Spleen (tissue), 11 donors: ENCODE measurements at regions not wholly inside any gene's neighbourhood (a gene's known extent, or its start where the extent isn't known, plus 50 kb on each side); places are given as distances from the start of the nearest gene placed in this dataset.
"Not testable (repeated sequence)": the region's sequence is repeated elsewhere in the genome, so short reads cannot be mapped to it uniquely, and the experiment has no call there.

Experiments
- DNase-seq: peaks from one replicate; pipeline ENCODE4 v3.0.0-alpha.2; 2020
- H3K27ac ChIP-seq, 8 donors: fragments of 200-600 bp; sonication (generic) in 7 of 8; 1 replicate in 4 of 8; 2 replicates in 4 of 8; pipeline versions ENCODE4 v1.5.0 to v1.8.0; 2016 to 2021; ENCODE audit warnings: inconsistent platforms in 4 of 8, mild to moderate bottlenecking in 4 of 8, moderate library complexity in 1 of 8
- H3K27me3 ChIP-seq, 7 donors: fragments of 200-600 bp; sonication (generic) in 6 of 7; replicated peaks in 1 of 7; 1 replicate in 4 of 7; 2 replicates in 3 of 7; pipeline versions ENCODE4 v1.5.0 to v1.8.0; 2016 to 2021; ENCODE audit warnings: inconsistent platforms in 3 of 7, mild to moderate bottlenecking in 1 of 7
- H3K36me3 ChIP-seq, 6 donors: fragments of 200-600 bp; sonication (generic) in 5 of 6; 1 replicate in 4 of 6; 2 replicates in 2 of 6; pipeline versions ENCODE4 v1.5.0 to v1.8.0; 2016 to 2021; ENCODE audit warnings: inconsistent platforms in 2 of 6
- H3K4me1 ChIP-seq, 6 donors: fragments of 200-600 bp; sonication (generic) in 5 of 6; 1 replicate in 3 of 6; 2 replicates in 3 of 6; pipeline versions ENCODE4 v1.5.0 to v1.8.0; 2016 to 2021; ENCODE audit warnings: inconsistent platforms in 3 of 6
- H3K4me3 ChIP-seq, 8 donors: fragments of 200-600 bp; sonication (generic) in 7 of 8; 1 replicate in 4 of 8; 2 replicates in 4 of 8; pipeline versions ENCODE4 v1.5.0 to v1.8.0; 2016 to 2021; ENCODE audit warnings: inconsistent platforms in 4 of 8, mild to moderate bottlenecking in 4 of 8, moderate library complexity in 2 of 8
- H3K9me3 ChIP-seq, 8 donors: fragments of 200-600 bp; sonication (generic) in 7 of 8; 1 replicate in 4 of 8; 2 replicates in 4 of 8; pipeline versions ENCODE4 v1.5.0 to v1.8.0; 2016 to 2021; ENCODE audit warnings: inconsistent platforms in 4 of 8
- POLR2A ChIP-seq, 3 donors: fragments of 450-650 bp; IDR thresholded peaks; one replicate each; pipeline ENCODE4 v1.5.1; 2017; ENCODE audit warnings: antibody characterized with exemption in 3 of 3, mild to moderate bottlenecking in 1 of 3
- POLR2AphosphoS5 ChIP-seq, 3 donors: sonication (generic); formaldehyde crosslinking; IDR thresholded peaks; one replicate each; pipeline ENCODE4 v1.5.1; 2017; ENCODE audit warnings: antibody characterized with exemption in 3 of 3
- WGBS, 5 donors: extraction: QIAGEN DNeasy Blood & Tissue Kit in 3 of 5; methylation state at CpG; one replicate each; pipeline versions ENCODE4 v1.1.5 to v1.1.7; 2013 to 2018; 5-methylcytosine and 5-hydroxymethylcytosine counted together
- intact Hi-C: fragments of 100-400 bp; cut with DNase I; formaldehyde crosslinking; loops from one replicate; pipeline ENCODE4 v1.15.0; 2023; ENCODE audit warnings: low total_unique reads
- TF ChIP-seq, protein P1 (sequence below), 11 experiments: fragments of 200-600 bp in 7 of 11; fragments of 450-650 bp in 4 of 11; sonication (generic) in 4 of 11; IDR thresholded peaks in 8 of 11; conservative IDR thresholded peaks in 3 of 11; 1 replicate in 7 of 11; 2 replicates in 4 of 11; pipeline versions ENCODE4 v1.4.0 to v1.8.0; 2016 to 2021; ENCODE audit warnings: antibody characterized with exemption in 11 of 11, inconsistent platforms in 4 of 11, mild to moderate bottlenecking in 1 of 11
- donor health status: healthy with polysubstance abuse.
- donor health status: DM: no; HTN: no; CAD: no; lungs with moderate emphysema.
- donor health status: DM: no; HTN: no; CAD: no.
- donor health status: Bipolar disorder and iron deficiency.
- donor health status: healthy.
- donor health status: DM: no; HTN: no; CAD: no.
- donor health status: DM: yes; HTN: yes; CAD: no.

DNA sequence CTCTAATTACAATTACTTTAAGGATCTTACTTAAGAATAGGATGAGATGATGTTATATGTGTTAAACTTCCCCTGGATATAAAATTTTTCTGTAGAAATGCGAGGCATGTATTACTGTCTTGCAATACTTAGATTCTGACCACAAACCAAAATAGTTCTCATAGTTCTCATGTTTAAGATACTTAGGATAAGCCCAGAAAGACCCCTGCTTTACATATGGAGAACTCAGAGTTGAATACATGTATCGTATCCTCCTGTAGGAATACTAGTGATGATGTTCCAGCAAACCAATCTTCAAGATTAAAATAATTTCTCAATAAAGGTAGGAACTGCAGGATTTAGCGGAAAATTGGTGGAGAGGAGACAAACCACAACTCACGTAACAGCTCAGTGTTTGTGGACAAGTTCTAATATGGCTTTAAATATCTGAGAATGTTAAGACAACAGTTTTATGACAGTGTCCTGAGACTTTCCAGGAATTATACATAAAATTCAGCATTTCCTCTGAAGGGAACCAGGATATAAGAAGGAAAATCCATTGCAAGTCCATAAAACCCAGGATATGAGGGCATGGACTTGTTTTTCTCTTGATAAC, 114.7 kb upstream of the CRY1 start:
- WGBS, 5 donors, result 67 to 91% (median 81%) methylated on average over 4 of the region's 4 CpGs
- intact Hi-C loops, result no loop called here
- Histone ChIP-seq H3K27me3 (peaks cover 0 to 4% (median 0%) of the 10 kb centered on the region in 7 donors), H3K4me1 (no peaks in the 10 kb centered on the region), H3K4me3 (no peak overlapping the region), H3K9me3 (peaks cover 0 to 9% (median 2%) of the 10 kb centered on the region in 8 donors), H3K27ac (no peak overlapping the region), H3K36me3 (no peaks in the 10 kb centered on the region)
- DNase-seq, result no peak
- no peak for TF ChIP-seq POLR2AphosphoS5 (IDR thresholded peaks at IDR 0.05)
- TF ChIP-seq, protein P1, sequence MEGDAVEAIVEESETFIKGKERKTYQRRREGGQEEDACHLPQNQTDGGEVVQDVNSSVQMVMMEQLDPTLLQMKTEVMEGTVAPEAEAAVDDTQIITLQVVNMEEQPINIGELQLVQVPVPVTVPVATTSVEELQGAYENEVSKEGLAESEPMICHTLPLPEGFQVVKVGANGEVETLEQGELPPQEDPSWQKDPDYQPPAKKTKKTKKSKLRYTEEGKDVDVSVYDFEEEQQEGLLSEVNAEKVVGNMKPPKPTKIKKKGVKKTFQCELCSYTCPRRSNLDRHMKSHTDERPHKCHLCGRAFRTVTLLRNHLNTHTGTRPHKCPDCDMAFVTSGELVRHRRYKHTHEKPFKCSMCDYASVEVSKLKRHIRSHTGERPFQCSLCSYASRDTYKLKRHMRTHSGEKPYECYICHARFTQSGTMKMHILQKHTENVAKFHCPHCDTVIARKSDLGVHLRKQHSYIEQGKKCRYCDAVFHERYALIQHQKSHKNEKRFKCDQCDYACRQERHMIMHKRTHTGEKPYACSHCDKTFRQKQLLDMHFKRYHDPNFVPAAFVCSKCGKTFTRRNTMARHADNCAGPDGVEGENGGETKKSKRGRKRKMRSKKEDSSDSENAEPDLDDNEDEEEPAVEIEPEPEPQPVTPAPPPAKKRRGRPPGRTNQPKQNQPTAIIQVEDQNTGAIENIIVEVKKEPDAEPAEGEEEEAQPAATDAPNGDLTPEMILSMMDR (IDR thresholded peaks at IDR 0.05 in 8 of 11, conservative IDR thresholded peaks at IDR 0.05 in 3 of 11), result no peak
- TF ChIP-seq POLR2A (IDR thresholded peaks at IDR 0.05), result no peak

DNA sequence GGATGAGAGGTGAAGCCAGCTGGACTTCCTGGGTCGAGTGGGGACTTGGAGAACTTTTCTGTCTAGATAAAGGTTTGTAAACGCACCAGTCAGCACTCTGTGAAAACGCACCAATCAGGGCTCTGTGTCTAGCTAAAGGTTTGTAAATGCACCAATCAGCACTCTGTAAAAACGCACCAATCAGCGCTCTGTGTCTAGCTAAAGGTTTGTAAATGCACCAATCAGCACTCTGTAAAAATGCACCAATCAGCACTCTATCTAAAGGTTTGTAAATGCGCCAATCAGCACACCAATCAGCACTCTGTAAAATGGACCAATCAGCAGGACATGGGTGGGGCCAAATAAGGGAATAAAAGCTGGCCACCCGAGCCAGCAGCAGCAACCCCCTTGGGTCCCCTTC, 116.4 kb upstream of the CRY1 start:
- H3K36me3 ChIP-seq, H3K27me3 ChIP-seq, DNase-seq, H3K4me1 ChIP-seq, H3K4me3 ChIP-seq, intact Hi-C loops, H3K27ac ChIP-seq, H3K9me3 ChIP-seq: not testable (repeated sequence)
- WGBS, 5 donors, result 80 to 91% (median 90%) methylated on average over 7 of the region's 7 CpGs

DNA sequence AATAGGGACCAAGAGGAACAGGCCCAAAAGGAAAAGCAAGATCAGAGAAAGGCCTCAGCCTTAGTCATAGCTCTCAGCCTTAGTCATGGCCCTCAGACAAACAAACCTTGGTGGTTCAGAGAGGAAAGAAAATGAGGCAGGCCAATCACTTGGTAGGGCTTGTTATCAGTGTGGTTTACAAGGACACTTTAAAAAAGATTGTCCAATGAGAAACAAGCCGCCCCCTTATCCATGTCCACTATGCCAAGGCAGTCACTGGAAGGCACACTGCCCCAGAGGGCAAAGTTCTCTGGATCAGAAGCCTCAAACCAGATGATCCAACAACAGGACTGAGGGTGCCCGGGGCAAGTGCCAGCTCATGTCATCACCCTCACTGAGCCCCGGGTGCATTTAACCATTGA, 121.0 kb upstream of the CRY1 start:
- H3K36me3 ChIP-seq, H3K27me3 ChIP-seq, H3K4me1 ChIP-seq, H3K4me3 ChIP-seq, H3K27ac ChIP-seq, DNase-seq, intact Hi-C loops: not testable (repeated sequence)
- peaks cover 0 to 17% (median 2%) of the 10 kb centered on the region in 8 donors for H3K9me3 ChIP-seq
- WGBS, 5 donors, result 46 to 66% (median 62%) methylated on average over 2 to 3 of the region's 3 CpGs

DNA sequence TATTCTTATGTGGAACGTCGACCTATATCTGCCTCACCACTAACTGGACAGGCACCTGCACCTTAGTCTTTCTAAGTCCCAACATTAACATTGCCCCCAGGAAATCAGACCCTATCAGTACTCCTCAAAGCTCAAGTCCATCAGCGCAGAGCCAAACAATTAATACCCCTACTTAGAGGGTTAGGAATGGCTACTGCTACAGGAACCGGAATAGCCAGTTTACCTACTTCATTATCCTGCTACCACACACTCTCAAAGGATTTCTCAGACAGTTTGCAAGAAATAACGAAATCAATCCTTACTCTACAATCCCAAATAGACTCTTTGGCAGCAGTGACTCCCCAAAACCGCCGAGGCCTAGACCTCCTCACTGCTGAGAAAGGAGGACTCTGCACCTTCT, 123.1 kb upstream of the CRY1 start:
- 86 to 93% (median 91%) methylated on average over 7 of the region's 7 CpGs for WGBS, 5 donors

DNA sequence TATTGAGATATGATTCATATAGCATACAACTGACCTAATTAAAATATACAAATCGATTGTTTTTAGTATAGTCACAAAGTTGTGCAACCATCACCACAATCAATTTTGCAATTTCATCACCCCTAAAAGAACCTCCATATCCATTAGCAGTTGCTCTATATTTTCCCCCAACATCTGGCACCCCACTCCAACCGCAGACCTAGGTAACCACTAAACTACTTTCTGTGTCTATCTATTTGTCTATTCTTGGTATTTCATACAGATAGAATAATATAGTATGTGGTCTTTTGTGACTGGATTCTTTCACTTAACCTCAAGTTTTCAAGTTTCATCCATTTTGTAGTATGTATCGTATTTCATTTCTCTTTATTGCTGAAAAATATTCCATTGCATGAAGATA, 126.0 kb upstream of the CRY1 start:
- Histone ChIP-seq H3K36me3 (no peaks in the 10 kb centered on the region), H3K27me3 (peaks cover 0 to 19% (median 3%) of the 10 kb centered on the region in 7 donors), H3K9me3 (peaks cover 0 to 7% (median 0%) of the 10 kb centered on the region in 8 donors), H3K27ac (no peak overlapping the region), H3K4me3 (no peak overlapping the region), H3K4me1 (no peaks in the 10 kb centered on the region)
- intact Hi-C loops, result no loop called here
- DNase-seq, result no peak
- TF ChIP-seq POLR2AphosphoS5 (IDR thresholded peaks at IDR 0.05), result no peak
- TF ChIP-seq, protein P1 (IDR thresholded peaks at IDR 0.05 in 8 of 11, conservative IDR thresholded peaks at IDR 0.05 in 3 of 11), result no peak
- no peak for TF ChIP-seq POLR2A (IDR thresholded peaks at IDR 0.05)
- WGBS, 5 donors, result 76 to 88% (median 83%) methylated on average over 3 of the region's 3 CpGs

More for the DNA sequence above, 123.1 kb upstream of the CRY1 start:
- DNase-seq, H3K27me3 ChIP-seq, H3K4me1 ChIP-seq, H3K36me3 ChIP-seq, H3K27ac ChIP-seq, H3K4me3 ChIP-seq, intact Hi-C loops, H3K9me3 ChIP-seq: not testable (repeated sequence)

DNA sequence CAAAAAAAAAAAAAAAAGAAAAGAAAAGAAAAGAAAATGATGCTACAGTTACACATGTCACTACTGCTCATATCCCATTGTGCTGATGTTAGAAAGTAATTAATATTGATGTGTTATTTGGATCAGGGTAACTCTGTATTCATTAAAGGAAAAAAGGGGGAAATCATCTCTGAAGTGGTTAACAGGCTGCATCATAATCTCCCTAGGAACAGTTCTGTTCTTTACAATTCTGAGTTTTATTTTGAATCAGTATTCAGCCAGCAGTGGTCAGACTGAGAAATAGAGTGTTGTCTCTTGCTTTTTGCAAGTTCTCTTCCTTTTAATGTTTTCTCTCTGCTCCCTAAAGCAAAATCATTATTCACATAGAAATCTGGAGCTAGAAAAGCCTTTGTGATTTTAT, 128.6 kb upstream of the CRY1 start:
- Histone ChIP-seq H3K4me3 (no peak overlapping the region), H3K27ac (no peak overlapping the region), H3K27me3 (peaks cover 0 to 29% (median 3%) of the 10 kb centered on the region in 7 donors), H3K9me3 (peaks cover 0 to 5% (median 0%) of the 10 kb centered on the region in 8 donors), H3K36me3 (no peaks in the 10 kb centered on the region), H3K4me1 (no peaks in the 10 kb centered on the region)
- TF ChIP-seq, protein P1 (IDR thresholded peaks at IDR 0.05 in 8 of 11, conservative IDR thresholded peaks at IDR 0.05 in 3 of 11), result no peak
- TF ChIP-seq POLR2A (IDR thresholded peaks at IDR 0.05), result no peak
- TF ChIP-seq POLR2AphosphoS5 (IDR thresholded peaks at IDR 0.05), result no peak
- no peak for DNase-seq
- intact Hi-C loops, result no loop called here
